CD4-positive, alpha-beta T cell (primary cell): ENCODE measurements at regions not wholly inside any gene's neighbourhood (a gene's known extent, or its start where the extent isn't known, plus 50 kb on each side); places are given as distances from the start of the nearest gene placed in this dataset.

ENCODE experiments used
- ATAC-seq: fragments of 200-7000 bp; cut with Tn5 transposase; one replicate; pipeline ENCODE4 v1.10.0; 2022; ENCODE audit warnings: mild to moderate bottlenecking; ENCODE audit not compliant: poor library complexity
- CTCF ChIA-PET: fragments of 350-600 bp; sonication (Branson Sonifier 250); formaldehyde crosslinking; loops from one replicate; lab custom pipeline; 2021; ENCODE audit warnings: antibody characterized with exemption, inconsistent platforms; lab: Charles Lee
- POLR2A ChIA-PET: fragments of 350-600 bp; sonication (Branson Sonifier 250); formaldehyde crosslinking; loops from one replicate; lab custom pipeline; 2021; ENCODE audit warnings: antibody characterized with exemption, inconsistent platforms; lab: Charles Lee
- DNase-seq, 14 experiments: peaks; one replicate each; pipeline ENCODE4 v3.0.0-alpha.2; 2013 to 2020; ENCODE audit warnings: mixed read lengths in 2 of 14
- H3K27ac ChIP-seq, 2 donors: one replicate each; pipeline versions ENCODE4 v1.5.1 to v1.7.0; 2013; ENCODE audit warnings: low read length in 2 of 2, low read depth in 1 of 2, mild to moderate bottlenecking in 1 of 2
- H3K27me3 ChIP-seq, 2 experiments: 1 replicate in 1 of 2; 2 replicates in 1 of 2; pipeline versions ENCODE4 v1.6.1 to v1.7.0; 2013; ENCODE audit warnings: low read length in 2 of 2, control low read depth in 1 of 2, mild to moderate bottlenecking in 1 of 2, moderate library complexity in 1 of 2; ENCODE audit not compliant: insufficient read depth in 2 of 2, control insufficient read depth in 1 of 2
- H3K36me3 ChIP-seq: one replicate; pipeline ENCODE4 v1.6.1; 2013; ENCODE audit warnings: low read length, control low read depth; ENCODE audit not compliant: insufficient read depth
- H3K4me1 ChIP-seq: one replicate; pipeline ENCODE4 v1.6.1; 2013; ENCODE audit warnings: low read length, control low read depth; ENCODE audit not compliant: insufficient read depth
- H3K4me3 ChIP-seq: one replicate; pipeline ENCODE4 v1.5.1; 2013; ENCODE audit warnings: mild to moderate bottlenecking, low read length, moderate library complexity
- H3K9me3 ChIP-seq, 2 experiments: 1 replicate in 1 of 2; 2 replicates in 1 of 2; pipeline versions ENCODE4 v1.6.1 to v1.7.0; 2013; ENCODE audit warnings: low read length in 2 of 2, mild to moderate bottlenecking in 2 of 2, control low read depth in 1 of 2, moderate library complexity in 1 of 2; ENCODE audit not compliant: control insufficient read depth in 1 of 2, insufficient read depth in 1 of 2
- H3K27ac Mint-ChIP-seq: one replicate; pipeline ENCODE4 v1.8.0; 2020; ENCODE audit warnings: mixed read lengths
- H3K27me3 Mint-ChIP-seq: one replicate; pipeline ENCODE4 v1.8.0; 2021; ENCODE audit warnings: mixed read lengths
- H3K36me3 Mint-ChIP-seq: one replicate; pipeline ENCODE4 v1.8.0; 2021; ENCODE audit warnings: low read depth, mixed read lengths
- H3K4me1 Mint-ChIP-seq: one replicate; pipeline ENCODE4 v1.8.0; 2021; ENCODE audit warnings: low read depth, mixed read lengths
- H3K4me3 Mint-ChIP-seq: one replicate; pipeline ENCODE4 v1.8.0; 2020; ENCODE audit warnings: mild to moderate bottlenecking, mixed read lengths
- H3K9me3 Mint-ChIP-seq: one replicate; pipeline ENCODE4 v1.8.0; 2020; ENCODE audit warnings: mixed read lengths
- CTCF ChIP-seq: fragments of 200-600 bp; IDR thresholded peaks from one replicate; pipeline ENCODE4 v1.8.0; 2022; ENCODE audit warnings: antibody characterized with exemption, mild to moderate bottlenecking
- intact Hi-C, 2 experiments: fragments of 100-400 bp; cut with DNase I in 1 of 2; cut with micrococcal nuclease in 1 of 2; formaldehyde crosslinking; loops; one replicate each; pipeline versions ENCODE4 v1.15.1 to v1.9.0; 2023 to 2025; cut with DNase I, micrococcal nuclease

- no peak overlapping the region for H3K4me3 Mint-ChIP-seq
- H3K4me1 Mint-ChIP-seq, result no peaks in the 10 kb centered on the region
- H3K36me3 Mint-ChIP-seq, result no peaks in the 10 kb centered on the region
- TF ChIP-seq CTCF, result no peak
- Histone ChIP-seq H3K9me3 (no peaks in the 10 kb centered on the region), H3K36me3 (no peaks in the 10 kb centered on the region), H3K4me1 (no peaks in the 10 kb centered on the region), H3K27ac (no peak overlapping the region), H3K4me3 (no peak overlapping the region), H3K27me3 (no peaks in the 10 kb centered on the region)
- no peak overlapping the region for H3K27ac Mint-ChIP-seq
- DNase-seq (no peak), ATAC-seq (no peak)
- ChIA-PET POLR2A (no interaction called here), CTCF (no interaction called here)
- H3K27me3 Mint-ChIP-seq, result peaks cover 4% of the 10 kb centered on the region
- intact Hi-C loops, result no loop called here
- H3K9me3 Mint-ChIP-seq, result no peaks in the 10 kb centered on the region
Measured at GRCh38 chr2:56123538-56123937, 60.3 kb upstream of the CCDC85A start.

- no peak overlapping the region for H3K4me3 Mint-ChIP-seq
- Histone ChIP-seq H3K9me3 (no peaks in the 10 kb centered on the region), H3K27ac (no peak overlapping the region), H3K4me1 (no peaks in the 10 kb centered on the region), H3K4me3 (no peak overlapping the region), H3K27me3 (no peaks in the 10 kb centered on the region), H3K36me3 (no peaks in the 10 kb centered on the region)
- no peaks in the 10 kb centered on the region for H3K36me3 Mint-ChIP-seq
- intact Hi-C loops, result no loop called here
- ChIA-PET POLR2A (no interaction called here), CTCF (no interaction called here)
- H3K27me3 Mint-ChIP-seq, result peaks cover 4% of the 10 kb centered on the region
- no peak for DNase-seq
- no peaks in the 10 kb centered on the region for H3K4me1 Mint-ChIP-seq
- TF ChIP-seq CTCF, result no peak
- no peak for ATAC-seq
- H3K27ac Mint-ChIP-seq, result no peak overlapping the region
- H3K9me3 Mint-ChIP-seq, result no peaks in the 10 kb centered on the region
Measured at GRCh38 chr2:56127010-56127409, 56.8 kb upstream of the CCDC85A start.

GRCh38 chr2:56127463-56128152 is 56.2 kb upstream of the CCDC85A start:
- no peaks in the 10 kb centered on the region for H3K9me3 ChIP-seq
- H3K36me3 ChIP-seq, result no peaks in the 10 kb centered on the region
- Mint-ChIP-seq H3K4me3 (no peak overlapping the region), H3K27me3 (peaks cover 4% of the 10 kb centered on the region), H3K4me1 (no peaks in the 10 kb centered on the region), H3K9me3 (no peaks in the 10 kb centered on the region), H3K36me3 (no peaks in the 10 kb centered on the region), H3K27ac (no peak overlapping the region)
- H3K4me1 ChIP-seq, result no peaks in the 10 kb centered on the region
- no peaks in the 10 kb centered on the region for H3K27me3 ChIP-seq
- DNase-seq, result no peak
- POLR2A ChIA-PET, result no interaction called here
- intact Hi-C loops, result no loop called here
- H3K27ac ChIP-seq, result no peak overlapping the region
- no peak for ATAC-seq
- CTCF ChIA-PET, result no interaction called here
- TF ChIP-seq CTCF, result no peak
- H3K4me3 ChIP-seq, result no peak overlapping the region
